Breast epithelium (tissue), 4 donors: ENCODE measurements at regions not wholly inside any gene's neighbourhood (a gene's known extent, or its start where the extent isn't known, plus 50 kb on each side); places are given as distances from the start of the nearest gene placed in this dataset.

Experiments used
- DNase-seq, 2 donors: peaks; one replicate each; pipeline ENCODE4 v3.0.0-alpha.2; 2019; ENCODE audit warnings: low spot score in 2 of 2
- H3K27ac ChIP-seq, 2 donors: fragments of 200-600 bp; sonication (generic) in 1 of 2; one replicate each; pipeline ENCODE4 v1.5.1; 2016 to 2019; ENCODE audit warnings: mild to moderate bottlenecking in 1 of 2
- H3K27me3 ChIP-seq, 2 donors: fragments of 200-600 bp; sonication (generic) in 1 of 2; one replicate each; pipeline versions ENCODE4 v1.5.1 to v1.6.0; 2017 to 2019; ENCODE audit warnings: control low read depth in 1 of 2, mild to moderate bottlenecking in 1 of 2
- H3K36me3 ChIP-seq: fragments of 200-600 bp; one replicate; pipeline ENCODE4 v1.5.1; 2019
- H3K4me1 ChIP-seq, 2 donors: fragments of 200-600 bp; sonication (generic); one replicate each; pipeline ENCODE4 v1.5.1; 2016 to 2019; ENCODE audit warnings: control low read depth in 1 of 2
- H3K4me3 ChIP-seq, 3 donors: fragments of 200-600 bp; sonication (generic); 1 replicate in 2 of 3; 2 replicates in 1 of 3; pipeline ENCODE4 v1.5.1; 2016 to 2019; ENCODE audit warnings: mild to moderate bottlenecking in 3 of 3, moderate library complexity in 2 of 3
- H3K9me3 ChIP-seq, 2 donors: fragments of 200-600 bp; sonication (generic) in 1 of 2; one replicate each; pipeline ENCODE4 v1.5.1; 2016 to 2019; ENCODE audit warnings: control low read depth in 1 of 2
- POLR2A ChIP-seq: fragments of 450-650 bp; IDR thresholded peaks from one replicate; pipeline ENCODE4 v1.6.1; 2016; ENCODE audit warnings: antibody characterized with exemption, mild to moderate bottlenecking, moderate library complexity
- POLR2AphosphoS5 ChIP-seq, 3 donors: sonication (generic); formaldehyde crosslinking; IDR thresholded peaks; one replicate each; pipeline ENCODE4 v1.6.1; 2017; ENCODE audit warnings: antibody characterized with exemption in 3 of 3
- intact Hi-C: fragments of 100-400 bp; cut with DNase I; formaldehyde crosslinking; loops from one replicate; pipeline ENCODE4 v1.15.1; 2023; ENCODE audit warnings: low total_unique reads
- TF ChIP-seq, protein P1 (sequence below), 3 donors: fragments of 450-650 bp; IDR thresholded peaks; one replicate each; pipeline ENCODE4 v1.5.1; 2016 to 2017; ENCODE audit warnings: antibody characterized with exemption in 3 of 3, mild to moderate bottlenecking in 3 of 3, moderate library complexity in 3 of 3

DNA sequence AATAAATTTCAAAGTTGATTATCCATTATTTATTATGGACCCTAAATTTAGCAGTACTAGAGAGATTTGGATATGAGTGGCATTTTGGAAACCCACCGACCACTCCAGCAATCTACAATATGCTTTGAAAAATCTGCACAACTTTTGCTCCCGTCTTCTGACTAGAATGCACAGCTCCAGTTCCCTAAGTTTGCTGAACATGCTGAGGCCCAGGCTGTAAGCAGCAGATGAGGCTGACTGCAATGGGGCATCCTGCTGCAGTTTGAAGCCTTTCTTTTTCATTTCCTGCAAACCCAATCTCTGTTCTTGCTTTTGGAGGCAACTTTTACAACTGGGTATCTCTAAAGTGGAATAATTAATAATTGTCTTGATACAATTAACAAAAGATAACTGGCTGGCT is 405.8 kb downstream of the ATP23 start:
- intact Hi-C loops = no loop called here
- TF ChIP-seq POLR2A = no peak
- no peak for TF ChIP-seq POLR2AphosphoS5 (IDR thresholded peaks at IDR 0.05)
- TF ChIP-seq, protein P1, sequence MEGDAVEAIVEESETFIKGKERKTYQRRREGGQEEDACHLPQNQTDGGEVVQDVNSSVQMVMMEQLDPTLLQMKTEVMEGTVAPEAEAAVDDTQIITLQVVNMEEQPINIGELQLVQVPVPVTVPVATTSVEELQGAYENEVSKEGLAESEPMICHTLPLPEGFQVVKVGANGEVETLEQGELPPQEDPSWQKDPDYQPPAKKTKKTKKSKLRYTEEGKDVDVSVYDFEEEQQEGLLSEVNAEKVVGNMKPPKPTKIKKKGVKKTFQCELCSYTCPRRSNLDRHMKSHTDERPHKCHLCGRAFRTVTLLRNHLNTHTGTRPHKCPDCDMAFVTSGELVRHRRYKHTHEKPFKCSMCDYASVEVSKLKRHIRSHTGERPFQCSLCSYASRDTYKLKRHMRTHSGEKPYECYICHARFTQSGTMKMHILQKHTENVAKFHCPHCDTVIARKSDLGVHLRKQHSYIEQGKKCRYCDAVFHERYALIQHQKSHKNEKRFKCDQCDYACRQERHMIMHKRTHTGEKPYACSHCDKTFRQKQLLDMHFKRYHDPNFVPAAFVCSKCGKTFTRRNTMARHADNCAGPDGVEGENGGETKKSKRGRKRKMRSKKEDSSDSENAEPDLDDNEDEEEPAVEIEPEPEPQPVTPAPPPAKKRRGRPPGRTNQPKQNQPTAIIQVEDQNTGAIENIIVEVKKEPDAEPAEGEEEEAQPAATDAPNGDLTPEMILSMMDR (IDR thresholded peaks at IDR 0.05) = no peak
- H3K36me3 ChIP-seq = no peaks in the 10 kb centered on the region
- DNase-seq = no peak
- no peak overlapping the region for H3K4me3 ChIP-seq
- no peak overlapping the region for H3K27ac ChIP-seq
- no peaks in the 10 kb centered on the region for H3K4me1 ChIP-seq
- H3K9me3 ChIP-seq = peaks cover 0 to 6% of the 10 kb centered on the region in 2 donors
- H3K27me3 ChIP-seq = no peaks in the 10 kb centered on the region

DNA sequence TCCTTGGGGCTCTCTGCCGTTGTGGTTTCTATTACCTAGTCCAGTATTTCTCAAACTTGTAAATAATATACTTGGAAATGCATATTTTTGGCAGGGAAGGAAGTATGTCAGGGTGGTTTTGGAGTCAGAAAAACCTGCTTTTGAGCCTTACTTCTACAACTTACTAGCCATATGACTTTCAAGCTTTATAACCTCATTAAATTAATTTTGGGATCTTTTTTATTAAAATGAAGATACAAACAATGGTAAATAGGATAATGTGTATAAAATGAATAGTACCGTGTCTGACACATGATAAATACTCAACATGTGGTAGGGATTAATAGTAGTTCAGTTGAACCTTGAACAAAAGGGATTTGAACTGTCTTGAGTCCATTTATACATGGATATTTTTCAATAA is 406.3 kb downstream of the ATP23 start:
- Histone ChIP-seq H3K27ac (no peak overlapping the region), H3K4me3 (no peak overlapping the region), H3K4me1 (no peaks in the 10 kb centered on the region), H3K9me3 (peaks cover 0 to 6% of the 10 kb centered on the region in 2 donors), H3K27me3 (no peaks in the 10 kb centered on the region), H3K36me3 (no peaks in the 10 kb centered on the region)
- TF ChIP-seq POLR2A (no peak), POLR2AphosphoS5 (IDR thresholded peaks at IDR 0.05) (no peak)
- TF ChIP-seq, protein P1 (IDR thresholded peaks at IDR 0.05) = no peak
- intact Hi-C loops = no loop called here
- DNase-seq = no peak

GRCh38 chr12:58349161-58349560 is 407.8 kb downstream of the ATP23 start:
- Histone ChIP-seq H3K36me3 (no peaks in the 10 kb centered on the region), H3K27me3 (no peaks in the 10 kb centered on the region), H3K4me1 (no peaks in the 10 kb centered on the region), H3K27ac (no peak overlapping the region), H3K4me3 (no peak overlapping the region), H3K9me3 (peaks cover 0 to 6% of the 10 kb centered on the region in 2 donors)
- intact Hi-C loops = no loop called here
- DNase-seq = no peak
- TF ChIP-seq, protein P1 (IDR thresholded peaks at IDR 0.05) = no peak
- TF ChIP-seq POLR2A = no peak
- TF ChIP-seq POLR2AphosphoS5 (IDR thresholded peaks at IDR 0.05) = no peak

DNA sequence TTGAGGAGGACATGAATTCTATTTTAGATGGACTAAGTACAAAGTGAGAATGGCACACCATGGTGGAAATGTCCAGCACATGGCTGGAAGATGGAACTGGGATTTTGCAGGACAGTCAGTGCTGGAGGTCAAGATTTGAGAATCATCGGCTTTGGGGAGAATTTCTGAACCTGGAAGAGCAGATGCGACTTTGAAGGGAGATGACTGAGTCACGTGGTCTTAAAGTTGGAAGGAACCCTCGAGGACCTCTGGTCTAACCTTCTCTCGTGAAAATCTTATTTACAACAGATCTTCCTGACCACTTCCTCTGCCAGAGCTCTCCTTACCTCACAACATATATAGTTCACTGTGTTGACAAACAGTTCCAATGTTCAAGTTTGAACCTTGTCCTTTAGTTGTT is 415.4 kb downstream of the ATP23 start:
- Histone ChIP-seq H3K4me1 (no peaks in the 10 kb centered on the region), H3K4me3 (no peak overlapping the region), H3K36me3 (no peaks in the 10 kb centered on the region), H3K27me3 (no peaks in the 10 kb centered on the region), H3K9me3 (no peaks in the 10 kb centered on the region), H3K27ac (no peak overlapping the region)
- intact Hi-C loops = loop anchor here (10.0 kb wide), 2 partner anchors 828 to 1112 kb away; no protein-coding TSS in a partner anchor
- no peak for TF ChIP-seq POLR2AphosphoS5 (IDR thresholded peaks at IDR 0.05)
- no peak for TF ChIP-seq POLR2A
- TF ChIP-seq, protein P1 (IDR thresholded peaks at IDR 0.05) = no peak
- no peak for DNase-seq

DNA sequence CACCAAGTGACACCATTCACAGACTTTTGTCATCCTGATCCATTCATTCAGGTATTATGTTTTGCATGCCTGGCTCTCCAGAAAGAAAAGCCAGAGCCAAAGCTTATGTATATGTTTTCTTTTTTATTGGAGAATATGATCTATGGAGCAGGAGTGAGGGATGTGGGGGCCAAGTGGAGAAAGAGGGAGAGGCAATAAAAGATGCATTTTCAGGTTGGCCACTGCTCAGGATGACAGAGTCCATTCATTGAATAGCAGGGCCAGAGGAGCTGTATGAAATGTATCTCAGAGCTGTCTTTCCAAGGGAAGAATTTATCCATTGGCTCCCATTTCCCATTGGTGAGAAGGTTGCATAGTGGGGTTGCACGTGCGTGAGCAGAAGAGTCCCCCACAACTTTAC is 416.1 kb downstream of the ATP23 start:
- H3K4me1 ChIP-seq = no peaks in the 10 kb centered on the region
- intact Hi-C loops = loop anchor here (10.0 kb wide), 2 partner anchors 827 to 1113 kb away; no protein-coding TSS in a partner anchor
- TF ChIP-seq, protein P1 (IDR thresholded peaks at IDR 0.05) = no peak
- TF ChIP-seq POLR2A = no peak
- no peak for TF ChIP-seq POLR2AphosphoS5 (IDR thresholded peaks at IDR 0.05)
- H3K36me3 ChIP-seq = no peaks in the 10 kb centered on the region
- no peak for DNase-seq
- no peaks in the 10 kb centered on the region for H3K9me3 ChIP-seq
- no peaks in the 10 kb centered on the region for H3K27me3 ChIP-seq
- no peak overlapping the region for H3K4me3 ChIP-seq
- no peak overlapping the region for H3K27ac ChIP-seq
